GM13976 (cell line): ENCODE measurements at regions not wholly inside any gene's neighbourhood (a gene's known extent, or its start where the extent isn't known, plus 50 kb on each side); places are given as distances from the start of the nearest gene placed in this dataset.

ENCODE experiments used
- DNase-seq: peaks from one replicate; pipeline ENCODE4 v3.0.0; 2012; ENCODE audit warnings: low spot score
- CTCF ChIP-seq: IDR thresholded peaks from 2 replicates; pipeline ENCODE4 v1.5.1; 2012; ENCODE audit warnings: borderline replicate concordance, mild to moderate bottlenecking; ENCODE audit not compliant: insufficient read depth; ENCODE audit errors: extremely low read depth, missing control alignments, control extremely low read depth
- in situ Hi-C: fragments of 300-500 bp; cut with MboI; formaldehyde crosslinking; loops from one replicate; pipeline ENCODE4 v1.12.0; 2022; ENCODE audit warnings: low sequenced_read_pairs, mixed read lengths, inconsistent platforms; ENCODE audit not compliant: unreplicated experiment

DNA sequence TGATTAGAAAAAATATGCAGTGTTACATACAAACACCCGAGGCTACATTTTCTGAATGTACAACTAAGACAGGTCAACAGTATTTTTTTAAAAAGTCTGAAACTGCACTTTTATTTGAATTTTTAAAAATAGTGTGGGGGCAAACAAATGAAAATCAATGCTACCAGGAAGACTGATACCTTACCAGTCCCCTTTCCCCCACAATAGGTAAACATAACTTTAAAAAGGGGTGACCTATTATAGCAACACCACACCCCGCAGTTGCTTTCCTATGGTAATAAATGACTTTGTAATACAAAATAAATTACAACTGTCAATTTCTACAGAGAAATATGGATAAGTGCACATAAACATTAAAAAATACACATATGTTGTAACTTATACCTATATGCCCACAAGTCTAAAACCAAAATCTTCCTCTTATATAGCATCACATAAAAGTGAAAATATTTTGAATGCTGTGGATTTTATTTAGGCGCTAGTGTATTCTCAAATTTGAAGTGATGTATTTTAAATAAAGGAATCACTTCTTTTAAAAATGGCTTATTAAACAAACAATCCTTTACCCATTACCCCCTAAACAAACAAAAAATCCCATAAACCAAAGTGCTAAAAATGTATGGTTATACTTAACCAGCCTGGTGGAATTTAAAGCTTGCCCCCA is 63.1 kb downstream of the KCNRG start:
- DNase-seq, result no peak
- no peak for TF ChIP-seq CTCF
- in situ Hi-C loops, result no loop called here

DNA sequence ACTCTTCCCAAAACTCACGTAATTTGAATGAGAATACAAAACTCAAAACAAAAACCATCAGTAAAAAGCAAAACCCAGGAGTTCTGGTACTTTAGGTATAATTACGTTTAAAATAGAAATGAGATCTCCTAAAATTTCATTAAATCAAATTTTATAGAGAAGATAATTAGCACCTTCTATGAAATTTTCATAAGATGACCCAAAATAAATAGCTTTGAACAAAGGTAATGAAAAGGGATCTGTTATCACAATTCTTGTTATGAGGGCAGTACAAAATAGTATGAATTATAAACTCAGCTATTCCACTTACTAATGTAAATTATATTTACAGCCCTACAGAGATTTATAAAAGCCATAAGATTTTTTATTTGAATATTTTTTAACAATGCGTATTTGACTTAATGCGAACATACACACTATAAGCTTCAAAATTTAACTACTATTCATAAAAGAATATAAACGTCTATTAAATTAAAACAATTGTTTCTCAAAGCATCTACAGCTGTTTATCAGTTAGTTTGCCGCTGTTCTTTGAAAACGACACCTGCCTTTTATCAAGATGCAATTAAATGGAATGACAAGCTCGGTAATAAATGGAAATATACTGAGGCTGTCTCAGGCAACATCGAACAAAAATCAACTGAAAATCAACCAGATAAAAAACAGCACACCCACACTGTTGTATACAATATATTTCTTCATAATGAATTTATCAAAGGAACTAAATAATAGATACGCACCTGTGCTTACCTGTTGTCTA is 63.8 kb downstream of the KCNRG start:
- TF ChIP-seq CTCF, result no peak
- in situ Hi-C loops, result no loop called here
- DNase-seq, result no peak

GRCh38 chr13:50079655-50080202 is 64.5 kb downstream of the KCNRG start:
- no peak for DNase-seq
- in situ Hi-C loops, result no loop called here

GRCh38 chr13:50080203-50080910 is 65.1 kb downstream of the KCNRG start:
- TF ChIP-seq CTCF, result no peak
- DNase-seq, result no peak
- in situ Hi-C loops, result no loop called here

More at GRCh38 chr13:50079655-50080202, 64.5 kb downstream of the KCNRG start:
- TF ChIP-seq CTCF, result no peak

DNA sequence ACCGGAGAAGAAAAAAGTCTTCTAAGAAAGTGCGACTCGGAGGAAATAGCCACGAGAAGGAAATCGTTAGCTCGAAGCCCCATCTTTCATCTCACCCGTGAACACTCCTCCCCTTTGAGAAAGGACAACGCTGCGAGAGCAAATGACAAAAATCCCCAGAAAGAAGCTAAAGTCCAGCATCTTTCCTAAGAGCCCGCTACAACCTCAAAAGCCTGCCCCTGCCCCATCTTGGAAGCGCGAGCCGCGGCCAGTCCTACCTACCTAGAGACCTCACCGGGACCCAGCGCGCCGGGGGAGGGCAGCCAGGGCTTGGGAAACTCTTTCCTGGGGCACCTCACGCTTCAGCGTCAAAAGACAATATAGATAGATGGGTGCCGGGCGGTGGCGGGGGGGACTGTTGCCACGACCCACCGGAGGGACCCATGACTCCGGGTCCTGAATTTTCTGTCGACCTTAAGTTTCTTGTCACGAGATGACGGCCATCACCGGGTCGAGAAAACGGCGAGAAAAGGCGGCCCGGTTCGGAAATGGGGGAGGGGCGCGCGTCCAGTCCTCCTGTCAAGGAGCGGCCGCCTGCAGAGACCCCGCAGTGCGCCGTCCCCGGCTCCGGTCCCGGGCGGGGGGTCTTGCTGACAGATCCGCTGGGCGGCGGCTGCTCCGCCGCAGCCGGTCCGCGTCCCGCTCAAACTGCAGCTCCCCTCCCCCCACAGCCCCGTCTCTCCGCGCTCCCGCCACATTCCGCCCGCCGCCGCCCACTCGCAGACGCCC is 65.9 kb downstream of the KCNRG start:
- in situ Hi-C loops, result no loop called here
- DNase-seq, result peak; percentile 44
- TF ChIP-seq CTCF, result no peak
